CD14-positive monocyte (primary cell): ENCODE measurements at regions not wholly inside any gene's neighbourhood (a gene's known extent, or its start where the extent isn't known, plus 50 kb on each side); places are given as distances from the start of the nearest gene placed in this dataset. TPM values are rescaled to one million over a fixed set of nuclear protein-coding genes. Genes with fewer than 3 reads are reported as not detected.

Experiments
- small RNA-seq: library from RNA; depleted of rRNA; stranded (forward); fragments of <200 nt; gene quantifications from one replicate; pipeline ENCODE3, GENCODE V24; 2012; ENCODE audit warnings: low read depth; ENCODE audit not compliant: insufficient read length

Small RNA genes in the stretch of these regions (small RNA-seq; reads per million reads assigned to genes)
- gene MIR4435-2 = not detected
